ENCODE measurements at regions not wholly inside any gene's neighbourhood (a gene's known extent, or its start where the extent isn't known, plus 50 kb on each side); places are given as distances from the start of the nearest gene placed in this dataset. TPM values are rescaled to one million over a fixed set of nuclear protein-coding genes. Genes with fewer than 3 reads are reported as not detected.

DNA sequence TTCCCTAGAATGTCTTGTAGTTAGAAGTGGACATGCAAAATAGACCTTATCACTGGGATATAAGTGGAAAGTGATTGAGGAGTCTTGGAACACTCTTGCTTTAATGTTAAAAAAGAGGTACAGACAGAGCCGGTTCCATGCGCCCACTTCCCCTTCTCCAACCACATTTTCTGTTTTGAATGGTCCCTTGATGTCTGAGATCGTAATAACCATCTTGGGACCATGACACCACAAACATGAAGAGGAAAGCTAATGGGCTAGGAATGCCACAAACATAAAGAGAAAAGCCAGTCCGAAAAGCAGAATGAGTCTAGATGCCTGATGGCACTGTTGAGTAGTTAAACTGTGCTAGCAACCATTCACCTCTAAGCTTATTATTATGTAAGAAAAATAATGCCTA lies 54.8 kb upstream of the SPON1 start:
- H3K9ac ChIP-seq (ENCODE audit: insufficient read depth, low read length, poor library complexity, severe bottlenecking), result no peak overlapping the region
- Mint-ChIP-seq H3K27me3 (ENCODE audit: low read depth in 3 of 3) (peaks cover 0 to 2% (median 0%) of the 10 kb centered on the region in 3 donors), H3K9me3 (peaks cover 0 to 20% (median 9%) of the 10 kb centered on the region in 7 donors), H3K4me1 (no peaks in the 10 kb centered on the region), H3K4me3 (no peak overlapping the region), H3K36me3 (no peaks in the 10 kb centered on the region), H3K27ac (no peak overlapping the region)
- H3K4me2 ChIP-seq (replicated peaks; ENCODE audit: extremely low read depth, low read length, poor library complexity, severe bottlenecking), result no peak overlapping the region
- no peak for DNase-seq
- H4K20me1 ChIP-seq (ENCODE audit: insufficient read depth, low read length), result no peaks in the 10 kb centered on the region
- no peak overlapping the region for H3K27ac ChIP-seq (ENCODE audit: low read depth in 1 of 2, low read length in 2 of 2)
- H3K4me3 ChIP-seq (replicated peaks in 1 of 3; ENCODE audit: low read depth in 2 of 3, low read length in 3 of 3), result no peak overlapping the region
- no CpG with 5 or more reads among the region's 4 CpGs for WGBS (ENCODE audit: insufficient coverage)
- intact Hi-C loops (cut with micrococcal nuclease), result no loop called here
- no peaks in the 10 kb centered on the region for H3K4me1 ChIP-seq (ENCODE audit: control insufficient read depth in 1 of 2, insufficient read depth in 2 of 2, low read length in 2 of 2)
- no peaks in the 10 kb centered on the region for H3K79me2 ChIP-seq (ENCODE audit: insufficient read depth, low read length)
- H2AFZ ChIP-seq (ENCODE audit: insufficient read depth, low read depth, low read length, poor library complexity, severe bottlenecking), result no peak overlapping the region
- TF ChIP-seq, protein P1, sequence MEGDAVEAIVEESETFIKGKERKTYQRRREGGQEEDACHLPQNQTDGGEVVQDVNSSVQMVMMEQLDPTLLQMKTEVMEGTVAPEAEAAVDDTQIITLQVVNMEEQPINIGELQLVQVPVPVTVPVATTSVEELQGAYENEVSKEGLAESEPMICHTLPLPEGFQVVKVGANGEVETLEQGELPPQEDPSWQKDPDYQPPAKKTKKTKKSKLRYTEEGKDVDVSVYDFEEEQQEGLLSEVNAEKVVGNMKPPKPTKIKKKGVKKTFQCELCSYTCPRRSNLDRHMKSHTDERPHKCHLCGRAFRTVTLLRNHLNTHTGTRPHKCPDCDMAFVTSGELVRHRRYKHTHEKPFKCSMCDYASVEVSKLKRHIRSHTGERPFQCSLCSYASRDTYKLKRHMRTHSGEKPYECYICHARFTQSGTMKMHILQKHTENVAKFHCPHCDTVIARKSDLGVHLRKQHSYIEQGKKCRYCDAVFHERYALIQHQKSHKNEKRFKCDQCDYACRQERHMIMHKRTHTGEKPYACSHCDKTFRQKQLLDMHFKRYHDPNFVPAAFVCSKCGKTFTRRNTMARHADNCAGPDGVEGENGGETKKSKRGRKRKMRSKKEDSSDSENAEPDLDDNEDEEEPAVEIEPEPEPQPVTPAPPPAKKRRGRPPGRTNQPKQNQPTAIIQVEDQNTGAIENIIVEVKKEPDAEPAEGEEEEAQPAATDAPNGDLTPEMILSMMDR (IDR thresholded peaks at IDR 0.05), result no peak
- H3K36me3 ChIP-seq (replicated peaks in 1 of 2; ENCODE audit: control insufficient read depth in 1 of 2, insufficient read depth in 2 of 2, low read length in 2 of 2), result no peaks in the 10 kb centered on the region
- no peaks in the 10 kb centered on the region for H3K27me3 ChIP-seq (ENCODE audit: control insufficient read depth in 2 of 2, insufficient read depth in 2 of 2, low read length in 2 of 2)
- no peaks in the 10 kb centered on the region for H3K9me3 ChIP-seq (replicated peaks in 1 of 2; ENCODE audit: control insufficient read depth in 1 of 2, insufficient read depth in 1 of 2, low read length in 2 of 2)

DNA sequence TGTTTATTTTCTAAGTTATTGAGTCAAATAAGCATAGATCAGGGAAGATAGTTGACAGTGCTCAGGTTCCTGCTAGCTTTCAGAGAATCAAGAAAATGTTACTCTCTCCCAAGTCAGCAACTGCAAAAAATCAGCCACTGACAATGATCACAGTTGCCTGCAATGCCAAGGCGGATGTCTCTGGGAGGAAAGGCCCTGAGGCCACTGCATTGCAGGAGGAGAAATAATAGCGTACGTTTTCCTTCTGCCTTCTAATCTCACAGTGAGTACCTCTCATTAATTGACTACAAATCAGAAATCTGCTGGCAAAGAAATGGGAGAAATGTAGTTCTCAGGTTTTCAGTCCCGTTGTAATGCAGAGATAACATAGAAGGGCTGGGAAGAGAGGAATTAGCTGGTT lies 54.0 kb upstream of the SPON1 start:
- intact Hi-C loops (cut with micrococcal nuclease), result no loop called here
- Mint-ChIP-seq H3K27ac (no peak overlapping the region), H3K4me1 (no peaks in the 10 kb centered on the region), H3K4me3 (no peak overlapping the region), H3K9me3 (peaks cover 0 to 20% (median 9%) of the 10 kb centered on the region in 7 donors), H3K27me3 (ENCODE audit: low read depth in 3 of 3) (peaks cover 0 to 2% (median 0%) of the 10 kb centered on the region in 3 donors), H3K36me3 (no peaks in the 10 kb centered on the region)
- 80% methylated on average over 1 of the region's 4 CpGs for WGBS (ENCODE audit: insufficient coverage)
- H3K27me3 ChIP-seq (ENCODE audit: control insufficient read depth in 2 of 2, insufficient read depth in 2 of 2, low read length in 2 of 2), result no peaks in the 10 kb centered on the region
- no peaks in the 10 kb centered on the region for H3K4me1 ChIP-seq (ENCODE audit: control insufficient read depth in 1 of 2, insufficient read depth in 2 of 2, low read length in 2 of 2)
- no peaks in the 10 kb centered on the region for H3K36me3 ChIP-seq (replicated peaks in 1 of 2; ENCODE audit: control insufficient read depth in 1 of 2, insufficient read depth in 2 of 2, low read length in 2 of 2)
- H2AFZ ChIP-seq (ENCODE audit: insufficient read depth, low read depth, low read length, poor library complexity, severe bottlenecking), result no peak overlapping the region
- DNase-seq, result no peak
- no peak overlapping the region for H3K4me2 ChIP-seq (replicated peaks; ENCODE audit: extremely low read depth, low read length, poor library complexity, severe bottlenecking)
- no peak overlapping the region for H3K9ac ChIP-seq (ENCODE audit: insufficient read depth, low read length, poor library complexity, severe bottlenecking)
- no peak overlapping the region for H3K27ac ChIP-seq (ENCODE audit: low read depth in 1 of 2, low read length in 2 of 2)
- H3K4me3 ChIP-seq (replicated peaks in 1 of 3; ENCODE audit: low read depth in 2 of 3, low read length in 3 of 3), result no peak overlapping the region
- H3K79me2 ChIP-seq (ENCODE audit: insufficient read depth, low read length), result no peaks in the 10 kb centered on the region
- TF ChIP-seq, protein P1 (IDR thresholded peaks at IDR 0.05), result no peak
- no peaks in the 10 kb centered on the region for H4K20me1 ChIP-seq (ENCODE audit: insufficient read depth, low read length)
- no peaks in the 10 kb centered on the region for H3K9me3 ChIP-seq (replicated peaks in 1 of 2; ENCODE audit: control insufficient read depth in 1 of 2, insufficient read depth in 1 of 2, low read length in 2 of 2)

Small RNAs in the stretch of these regions (small RNA-seq; reads per million reads assigned to genes)
- not detected for gene RNA5SP331 (ENCODE audit: insufficient read length, low read depth)

All from CD14-positive monocyte (primary cell).